ENCODE measurements at regions not wholly inside any gene's neighbourhood (a gene's known extent, or its start where the extent isn't known, plus 50 kb on each side); places are given as distances from the start of the nearest gene placed in this dataset.

DNA sequence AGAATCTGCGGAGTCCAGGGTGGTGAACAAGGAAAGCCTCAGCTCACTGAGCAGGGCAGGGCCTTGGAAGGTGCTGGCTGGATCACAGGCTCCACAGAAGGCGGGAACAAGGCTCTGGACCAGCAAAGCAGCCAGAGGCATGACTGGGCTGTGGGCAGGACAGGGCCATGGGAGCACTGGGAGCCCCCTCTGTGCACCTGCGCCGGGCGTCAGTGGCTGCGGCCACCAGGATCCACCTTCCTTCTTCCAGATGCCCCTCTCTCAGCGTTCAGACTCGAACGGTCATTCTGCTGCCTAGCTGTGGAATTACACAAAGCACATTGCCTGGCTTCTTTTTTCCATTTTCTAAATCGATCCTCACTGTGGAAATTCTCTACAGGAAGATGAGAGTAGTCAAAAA, 621.2 kb downstream of the GALR1 start:
- WGBS (ENCODE audit: insufficient coverage): 92% methylated on average over 7 of the region's 10 CpGs
- H3K27me3 ChIP-seq (ENCODE audit: control insufficient read depth in 2 of 2, insufficient read depth in 2 of 2, low read length in 2 of 2): no peaks in the 10 kb centered on the region
- H3K36me3 Mint-ChIP-seq: no peaks in the 10 kb centered on the region
- H2AFZ ChIP-seq (ENCODE audit: insufficient read depth, low read depth, low read length, poor library complexity, severe bottlenecking): no peak overlapping the region
- no peak overlapping the region for H3K27ac Mint-ChIP-seq
- H3K4me3 ChIP-seq (replicated peaks in 1 of 3; ENCODE audit: low read depth in 2 of 3, low read length in 3 of 3): no peak overlapping the region
- no peak overlapping the region for H3K27ac ChIP-seq (ENCODE audit: low read depth in 1 of 2, low read length in 2 of 2)
- no peak overlapping the region for H3K4me3 Mint-ChIP-seq
- TF ChIP-seq, protein P1, sequence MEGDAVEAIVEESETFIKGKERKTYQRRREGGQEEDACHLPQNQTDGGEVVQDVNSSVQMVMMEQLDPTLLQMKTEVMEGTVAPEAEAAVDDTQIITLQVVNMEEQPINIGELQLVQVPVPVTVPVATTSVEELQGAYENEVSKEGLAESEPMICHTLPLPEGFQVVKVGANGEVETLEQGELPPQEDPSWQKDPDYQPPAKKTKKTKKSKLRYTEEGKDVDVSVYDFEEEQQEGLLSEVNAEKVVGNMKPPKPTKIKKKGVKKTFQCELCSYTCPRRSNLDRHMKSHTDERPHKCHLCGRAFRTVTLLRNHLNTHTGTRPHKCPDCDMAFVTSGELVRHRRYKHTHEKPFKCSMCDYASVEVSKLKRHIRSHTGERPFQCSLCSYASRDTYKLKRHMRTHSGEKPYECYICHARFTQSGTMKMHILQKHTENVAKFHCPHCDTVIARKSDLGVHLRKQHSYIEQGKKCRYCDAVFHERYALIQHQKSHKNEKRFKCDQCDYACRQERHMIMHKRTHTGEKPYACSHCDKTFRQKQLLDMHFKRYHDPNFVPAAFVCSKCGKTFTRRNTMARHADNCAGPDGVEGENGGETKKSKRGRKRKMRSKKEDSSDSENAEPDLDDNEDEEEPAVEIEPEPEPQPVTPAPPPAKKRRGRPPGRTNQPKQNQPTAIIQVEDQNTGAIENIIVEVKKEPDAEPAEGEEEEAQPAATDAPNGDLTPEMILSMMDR (IDR thresholded peaks at IDR 0.05): no peak
- H3K36me3 ChIP-seq (replicated peaks in 1 of 2; ENCODE audit: control insufficient read depth in 1 of 2, insufficient read depth in 2 of 2, low read length in 2 of 2): no peaks in the 10 kb centered on the region
- H3K9me3 Mint-ChIP-seq: peaks cover 6 to 17% (median 10%) of the 10 kb centered on the region in 7 donors
- peaks cover 8 to 11% of the 10 kb centered on the region in 2 donors for H3K9me3 ChIP-seq (replicated peaks in 1 of 2; ENCODE audit: control insufficient read depth in 1 of 2, insufficient read depth in 1 of 2, low read length in 2 of 2)
- H3K9ac ChIP-seq (ENCODE audit: insufficient read depth, low read length, poor library complexity, severe bottlenecking): no peak overlapping the region
- DNase-seq: no peak
- H3K27me3 Mint-ChIP-seq (ENCODE audit: low read depth in 3 of 3): peaks cover 0 to 4% (median 3%) of the 10 kb centered on the region in 3 donors
- no peaks in the 10 kb centered on the region for H3K4me1 ChIP-seq (ENCODE audit: control insufficient read depth in 1 of 2, insufficient read depth in 2 of 2, low read length in 2 of 2)
- H3K4me1 Mint-ChIP-seq: no peaks in the 10 kb centered on the region
- H3K4me2 ChIP-seq (replicated peaks; ENCODE audit: extremely low read depth, low read length, poor library complexity, severe bottlenecking): no peak overlapping the region
- intact Hi-C loops (cut with micrococcal nuclease): no loop called here
- no peaks in the 10 kb centered on the region for H4K20me1 ChIP-seq (ENCODE audit: insufficient read depth, low read length)
- no peaks in the 10 kb centered on the region for H3K79me2 ChIP-seq (ENCODE audit: insufficient read depth, low read length)

DNA sequence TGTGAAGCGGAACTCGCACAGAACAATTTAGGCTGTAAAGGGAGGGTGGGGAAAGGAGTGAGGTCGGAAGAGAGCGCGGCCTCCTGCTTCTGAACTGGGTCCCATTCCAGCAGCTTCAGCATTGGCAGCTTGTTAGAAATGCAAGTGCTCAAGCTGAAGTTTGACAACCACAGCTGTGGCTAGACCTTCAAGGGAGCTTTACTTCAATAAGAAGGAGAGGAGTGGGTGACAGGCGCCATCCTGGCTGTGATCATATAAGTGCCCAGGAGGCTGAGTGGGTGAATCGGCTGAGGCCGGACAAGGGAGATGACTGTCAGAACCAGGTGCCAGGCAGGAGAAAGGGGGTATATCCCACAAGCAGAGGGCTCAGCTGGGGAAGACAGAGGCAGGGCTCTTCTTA, 622.5 kb downstream of the GALR1 start:
- Mint-ChIP-seq H3K27me3 (ENCODE audit: low read depth in 3 of 3) (peaks cover 0 to 4% (median 3%) of the 10 kb centered on the region in 3 donors), H3K4me3 (no peak overlapping the region)

More for the DNA sequence above, 622.5 kb downstream of the GALR1 start:
- H3K36me3 ChIP-seq (replicated peaks in 1 of 2; ENCODE audit: control insufficient read depth in 1 of 2, insufficient read depth in 2 of 2, low read length in 2 of 2): no peaks in the 10 kb centered on the region
- Mint-ChIP-seq H3K27ac (no peak overlapping the region), H3K4me1 (no peaks in the 10 kb centered on the region), H3K36me3 (no peaks in the 10 kb centered on the region), H3K9me3 (peaks cover 6 to 12% (median 10%) of the 10 kb centered on the region in 7 donors)
- H4K20me1 ChIP-seq (ENCODE audit: insufficient read depth, low read length): no peaks in the 10 kb centered on the region
- no peak for DNase-seq
- TF ChIP-seq, protein P1 (IDR thresholded peaks at IDR 0.05): no peak
- no peak overlapping the region for H3K27ac ChIP-seq (ENCODE audit: low read depth in 1 of 2, low read length in 2 of 2)
- H3K79me2 ChIP-seq (ENCODE audit: insufficient read depth, low read length): no peaks in the 10 kb centered on the region
- no peak overlapping the region for H2AFZ ChIP-seq (ENCODE audit: insufficient read depth, low read depth, low read length, poor library complexity, severe bottlenecking)
- H3K4me3 ChIP-seq (replicated peaks in 1 of 3; ENCODE audit: low read depth in 2 of 3, low read length in 3 of 3): no peak overlapping the region
- no peak overlapping the region for H3K9ac ChIP-seq (ENCODE audit: insufficient read depth, low read length, poor library complexity, severe bottlenecking)
- H3K4me2 ChIP-seq (replicated peaks; ENCODE audit: extremely low read depth, low read length, poor library complexity, severe bottlenecking): no peak overlapping the region
- WGBS (ENCODE audit: insufficient coverage): 95% methylated on average over 8 of the region's 8 CpGs
- H3K27me3 ChIP-seq (ENCODE audit: control insufficient read depth in 2 of 2, insufficient read depth in 2 of 2, low read length in 2 of 2): no peaks in the 10 kb centered on the region
- peaks cover 5 to 7% of the 10 kb centered on the region in 2 donors for H3K9me3 ChIP-seq (replicated peaks in 1 of 2; ENCODE audit: control insufficient read depth in 1 of 2, insufficient read depth in 1 of 2, low read length in 2 of 2)
- no peaks in the 10 kb centered on the region for H3K4me1 ChIP-seq (ENCODE audit: control insufficient read depth in 1 of 2, insufficient read depth in 2 of 2, low read length in 2 of 2)
- intact Hi-C loops (cut with micrococcal nuclease): no loop called here
